Common myeloid progenitor, CD34-positive (primary cell): ENCODE measurements at regions not wholly inside any gene's neighbourhood (a gene's known extent, or its start where the extent isn't known, plus 50 kb on each side); places are given as distances from the start of the nearest gene placed in this dataset.

Experiments
- CTCF ChIA-PET: fragments of 350-600 bp; sonication (Branson Sonifier 250); formaldehyde crosslinking; loops from one replicate; lab custom pipeline; 2021; ENCODE audit warnings: antibody characterized with exemption; lab: Charles Lee
- POLR2A ChIA-PET: fragments of 350-600 bp; sonication (Branson Sonifier 250); formaldehyde crosslinking; loops from one replicate; lab custom pipeline; 2021; ENCODE audit warnings: antibody characterized with exemption; lab: Charles Lee
- DNase-seq, 3 donors: peaks; one replicate each; pipeline versions ENCODE4 v3.0.0 to v3.0.0-alpha.2; 2013
- H3K27ac ChIP-seq, 2 experiments: 1 replicate in 1 of 2; 2 replicates in 1 of 2; pipeline ENCODE4 v1.7.0; 2013; ENCODE audit warnings: inconsistent platforms in 2 of 2, low read length in 2 of 2, mild to moderate bottlenecking in 2 of 2, low read depth in 1 of 2, moderate library complexity in 1 of 2; ENCODE audit not compliant: severe bottlenecking in 2 of 2, insufficient read depth in 1 of 2, poor library complexity in 1 of 2
- H3K27me3 ChIP-seq, 5 experiments: replicated peaks in 2 of 5; 1 replicate in 3 of 5; 2 replicates in 2 of 5; pipeline versions ENCODE4 v1.6.1 to v1.7.0; 2013; ENCODE audit warnings: low read length in 4 of 5, mild to moderate bottlenecking in 2 of 5, moderate library complexity in 2 of 5, inconsistent platforms in 1 of 5; ENCODE audit not compliant: insufficient read depth in 5 of 5, control insufficient read depth in 4 of 5
- H3K36me3 ChIP-seq, 4 experiments: 1 replicate in 2 of 4; 2 replicates in 2 of 4; pipeline versions ENCODE4 v1.6.1 to v1.7.0; 2013; ENCODE audit warnings: low read length in 3 of 4, control low read depth in 1 of 4, mild to moderate bottlenecking in 1 of 4; ENCODE audit not compliant: control insufficient read depth in 4 of 4, insufficient read depth in 4 of 4
- H3K4me1 ChIP-seq, 4 experiments: 1 replicate in 3 of 4; 2 replicates in 1 of 4; pipeline versions ENCODE4 v1.6.1 to v1.7.1; 2013; ENCODE audit warnings: low read length in 3 of 4, mild to moderate bottlenecking in 3 of 4, control low read depth in 1 of 4, inconsistent platforms in 1 of 4, moderate library complexity in 1 of 4; ENCODE audit not compliant: control insufficient read depth in 4 of 4, insufficient read depth in 4 of 4; ENCODE audit errors: control extremely low read depth in 1 of 4
- H3K4me3 ChIP-seq, 7 experiments: 1 replicate in 4 of 7; 2 replicates in 3 of 7; pipeline versions ENCODE4 v1.5.1 to v1.7.0; 2013; ENCODE audit warnings: mild to moderate bottlenecking in 7 of 7, low read length in 6 of 7, moderate library complexity in 6 of 7, inconsistent platforms in 2 of 7, low read depth in 2 of 7, control low read depth in 1 of 7; ENCODE audit not compliant: insufficient read depth in 4 of 7, control insufficient read depth in 1 of 7; ENCODE audit errors: extremely low read depth in 1 of 7
- H3K9me3 ChIP-seq, 5 experiments: 1 replicate in 4 of 5; 2 replicates in 1 of 5; pipeline versions ENCODE4 v1.6.1 to v1.7.1; 2013; ENCODE audit warnings: low read length in 4 of 5, mild to moderate bottlenecking in 2 of 5, inconsistent platforms in 1 of 5, low read depth in 1 of 5, moderate library complexity in 1 of 5; ENCODE audit not compliant: control insufficient read depth in 4 of 5, insufficient read depth in 2 of 5; ENCODE audit errors: control extremely low read depth in 1 of 5
- WGBS: methylation state at CpG from one replicate; pipeline ENCODE4 v1.1.5; 2013; ENCODE audit not compliant: insufficient coverage; 5-methylcytosine and 5-hydroxymethylcytosine counted together

GRCh38 chr5:164487939-164488338 is 982.5 kb downstream of the MAT2B start:
- Histone ChIP-seq H3K4me1 (no peaks in the 10 kb centered on the region), H3K9me3 (no peaks in the 10 kb centered on the region), H3K27ac (no peak overlapping the region), H3K27me3 (no peaks in the 10 kb centered on the region), H3K36me3 (no peaks in the 10 kb centered on the region), H3K4me3 (peak overlapping the region in 1 of 7 experiments; percentile 4)
- CTCF ChIA-PET: no interaction called here
- 100% methylated on average over 1 of the region's 2 CpGs for WGBS
- POLR2A ChIA-PET: no interaction called here
- DNase-seq: no peak

- POLR2A ChIA-PET: no interaction called here
- no peaks in the 10 kb centered on the region for H3K4me1 ChIP-seq
- CTCF ChIA-PET: no interaction called here
Measured at GRCh38 chr5:164497311-164498064, 992.1 kb downstream of the MAT2B start.

GRCh38 chr5:164498438-164498837 is 993.0 kb downstream of the MAT2B start:
- POLR2A ChIA-PET: no interaction called here
- Histone ChIP-seq H3K36me3 (no peaks in the 10 kb centered on the region), H3K4me3 (no peak overlapping the region)

More at GRCh38 chr5:164497311-164498064, 992.1 kb downstream of the MAT2B start:
- no peak overlapping the region for H3K27ac ChIP-seq
- no peak overlapping the region for H3K4me3 ChIP-seq
- no peaks in the 10 kb centered on the region for H3K36me3 ChIP-seq
- H3K9me3 ChIP-seq: no peaks in the 10 kb centered on the region
- H3K27me3 ChIP-seq: no peaks in the 10 kb centered on the region
- 100% methylated on average over 4 of the region's 7 CpGs for WGBS
- DNase-seq: no peak

GRCh38 chr5:164500856-164501255 is 995.4 kb downstream of the MAT2B start:
- Histone ChIP-seq H3K9me3 (no peaks in the 10 kb centered on the region), H3K27me3 (no peaks in the 10 kb centered on the region), H3K4me1 (no peaks in the 10 kb centered on the region), H3K36me3 (no peaks in the 10 kb centered on the region), H3K27ac (no peak overlapping the region), H3K4me3 (no peak overlapping the region)
- ChIA-PET CTCF (no interaction called here), POLR2A (no interaction called here)
- DNase-seq: no peak
- WGBS: 97% methylated on average over 3 of the region's 5 CpGs

More at GRCh38 chr5:164498438-164498837, 993.0 kb downstream of the MAT2B start:
- DNase-seq: no peak
- H3K27ac ChIP-seq: no peak overlapping the region
- CTCF ChIA-PET: no interaction called here
- no peaks in the 10 kb centered on the region for H3K4me1 ChIP-seq
- H3K9me3 ChIP-seq: no peaks in the 10 kb centered on the region
- no peaks in the 10 kb centered on the region for H3K27me3 ChIP-seq

- POLR2A ChIA-PET: no interaction called here
- no CpG with 5 or more reads among the region's 3 CpGs for WGBS
- CTCF ChIA-PET: interaction anchor here (1.0 to 1.4 kb wide), 2 partner anchors 487 to 805 kb away, joined by 3 to 4 read pairs; no protein-coding TSS in a partner anchor
Measured at GRCh38 chr5:164501344-164501743, 995.9 kb downstream of the MAT2B start.

GRCh38 chr5:164504141-164504772 is 998.8 kb downstream of the MAT2B start:
- Histone ChIP-seq H3K9me3 (no peaks in the 10 kb centered on the region), H3K4me3 (no peak overlapping the region), H3K4me1 (no peaks in the 10 kb centered on the region), H3K27ac (no peak overlapping the region), H3K27me3 (no peaks in the 10 kb centered on the region), H3K36me3 (no peaks in the 10 kb centered on the region)
- DNase-seq: peak; percentile 43 to 78 (median 68)
- 42% methylated on average over 5 of the region's 7 CpGs for WGBS
- POLR2A ChIA-PET: no interaction called here
- CTCF ChIA-PET: interaction anchor here (1.0 to 3.1 kb wide), 15 partner anchors 9 to 939 kb away, joined by 3 to 24 read pairs (median 4); no protein-coding TSS in a partner anchor

More at GRCh38 chr5:164501344-164501743, 995.9 kb downstream of the MAT2B start:
- no peaks in the 10 kb centered on the region for H3K4me1 ChIP-seq
- no peaks in the 10 kb centered on the region for H3K9me3 ChIP-seq
- no peaks in the 10 kb centered on the region for H3K36me3 ChIP-seq
- no peak for DNase-seq
- H3K27me3 ChIP-seq: no peaks in the 10 kb centered on the region
- no peak overlapping the region for H3K4me3 ChIP-seq
- no peak overlapping the region for H3K27ac ChIP-seq

- POLR2A ChIA-PET: no interaction called here
- CTCF ChIA-PET: interaction anchor here (0.6 to 3.1 kb wide), 2 partner anchors 810 to 941 kb away, joined by 3 to 24 read pairs; no protein-coding TSS in a partner anchor
- no peak for DNase-seq
- Histone ChIP-seq H3K27ac (no peak overlapping the region), H3K36me3 (no peaks in the 10 kb centered on the region), H3K27me3 (no peaks in the 10 kb centered on the region), H3K4me3 (no peak overlapping the region), H3K9me3 (no peaks in the 10 kb centered on the region), H3K4me1 (no peaks in the 10 kb centered on the region)
- WGBS: 98% methylated on average over 4 of the region's 4 CpGs
Measured at GRCh38 chr5:164505791-164506190, 1000.4 kb downstream of the MAT2B start.
